AML-193 (cell line): ENCODE measurements at regions not wholly inside any gene's neighbourhood (a gene's known extent, or its start where the extent isn't known, plus 50 kb on each side); places are given as distances from the start of the nearest gene placed in this dataset.
"Not testable (repeated sequence)": the region's sequence is repeated elsewhere in the genome, so short reads cannot be mapped to it uniquely, and the experiment has no call there.

Source experiments
- DNase-seq, 2 experiments: peaks; one replicate each; lab custom pipeline; 2025; lab: John Stamatoyannopoulos, UW

DNA sequence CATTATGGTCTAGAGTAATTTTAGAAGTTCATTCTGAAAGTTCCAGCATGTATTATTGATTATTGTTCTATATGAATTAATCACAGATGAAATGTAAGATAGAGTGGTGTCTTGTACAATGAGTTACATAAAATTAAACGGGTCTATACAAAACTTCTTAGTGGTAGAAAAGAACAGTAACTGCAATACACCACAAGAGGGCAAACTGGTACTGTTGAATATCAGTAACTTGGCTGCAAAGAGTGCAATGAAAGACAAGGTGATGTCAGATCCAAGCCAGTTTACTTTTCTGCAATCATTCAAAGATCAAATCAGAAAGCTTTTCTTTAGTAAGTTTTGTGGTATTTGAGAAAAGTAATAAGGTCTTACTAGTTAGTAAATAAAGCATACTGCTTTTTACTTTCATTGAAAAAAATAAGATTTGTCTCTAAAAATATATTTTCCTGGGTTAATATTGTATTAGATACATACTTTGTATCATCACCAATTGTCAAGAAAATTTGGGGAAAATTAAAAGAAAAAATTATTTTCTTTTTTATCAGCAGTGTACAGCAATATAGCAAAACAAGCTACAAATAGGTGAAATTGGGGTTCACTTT is 66.4 kb upstream of the BTG3 start:
- DNase-seq = peak; percentile 56 to 69

DNA sequence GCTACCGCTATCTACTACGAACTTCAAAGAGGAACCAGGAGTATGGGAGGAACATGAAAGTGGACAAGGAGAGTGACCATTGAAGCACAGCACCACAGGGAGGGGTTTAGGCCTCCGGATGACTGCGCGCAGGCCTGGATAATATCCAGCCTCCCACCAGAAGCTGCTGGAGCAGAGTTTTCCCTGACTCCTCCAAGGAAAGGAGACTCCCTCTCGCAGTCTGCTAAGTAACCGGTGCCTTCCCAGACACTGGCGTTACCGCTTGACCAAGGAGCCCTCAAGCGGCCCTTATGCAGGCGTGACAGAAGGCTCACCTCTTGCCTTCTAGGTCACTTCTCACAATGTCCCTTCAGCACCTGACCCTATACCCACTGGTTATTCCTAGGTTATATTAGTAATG is 64.2 kb upstream of the BTG3 start:
- DNase-seq = not testable (repeated sequence)

DNA sequence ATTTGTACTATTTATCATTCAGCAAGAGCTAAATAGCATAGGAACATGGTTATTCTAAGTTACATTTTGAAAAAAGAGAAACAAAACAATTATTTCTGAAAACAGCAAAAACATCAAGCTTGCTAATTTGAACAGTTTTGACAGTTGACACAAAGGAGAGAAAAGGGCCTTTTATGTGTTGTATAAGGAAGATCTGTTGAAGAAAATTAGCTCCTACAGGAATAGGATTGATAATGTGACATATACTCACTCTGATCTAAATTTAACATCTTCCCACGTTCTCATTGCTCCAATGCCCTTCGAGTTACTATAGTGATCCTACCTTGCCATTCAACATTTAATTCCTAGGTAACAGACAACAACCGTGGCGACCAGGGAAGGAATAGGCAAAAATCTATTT is 61.4 kb upstream of the BTG3 start:
- no peak for DNase-seq

DNA sequence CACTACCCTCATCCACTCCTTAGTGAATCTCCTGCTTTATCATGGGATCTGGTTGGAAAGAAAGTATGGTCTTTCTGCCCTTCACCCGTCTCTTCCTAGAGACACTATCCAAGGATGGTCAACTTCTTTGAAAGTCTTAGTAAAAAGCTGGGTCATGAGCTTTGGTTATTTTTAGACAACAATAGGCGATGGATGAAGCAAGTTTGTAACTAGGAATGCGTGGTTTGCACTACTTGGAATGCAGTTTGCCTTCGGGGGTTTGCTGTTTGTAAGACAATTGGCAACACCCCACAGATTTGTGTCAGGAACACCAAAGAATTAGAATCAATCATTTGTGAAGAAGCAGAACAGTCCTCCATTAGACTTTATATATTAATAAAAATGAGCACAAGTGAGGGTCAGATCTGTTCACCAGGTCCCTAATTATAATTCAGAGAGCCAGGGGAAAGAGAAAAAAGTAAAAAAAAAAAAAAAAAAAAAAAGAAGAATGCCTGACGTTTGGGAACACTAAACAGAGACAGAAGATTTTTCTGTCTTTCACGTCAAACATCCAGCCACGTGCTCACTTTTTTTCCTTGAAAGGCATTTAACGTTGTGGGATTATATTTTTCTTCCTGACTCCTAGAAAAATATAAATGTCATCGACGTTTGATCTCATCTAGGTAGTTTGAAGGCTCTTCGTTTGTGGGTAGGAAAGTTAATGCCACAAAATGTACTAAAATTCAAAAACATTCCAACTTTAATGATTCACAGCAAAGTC is 60.7 kb upstream of the BTG3 start:
- no peak for DNase-seq

DNA sequence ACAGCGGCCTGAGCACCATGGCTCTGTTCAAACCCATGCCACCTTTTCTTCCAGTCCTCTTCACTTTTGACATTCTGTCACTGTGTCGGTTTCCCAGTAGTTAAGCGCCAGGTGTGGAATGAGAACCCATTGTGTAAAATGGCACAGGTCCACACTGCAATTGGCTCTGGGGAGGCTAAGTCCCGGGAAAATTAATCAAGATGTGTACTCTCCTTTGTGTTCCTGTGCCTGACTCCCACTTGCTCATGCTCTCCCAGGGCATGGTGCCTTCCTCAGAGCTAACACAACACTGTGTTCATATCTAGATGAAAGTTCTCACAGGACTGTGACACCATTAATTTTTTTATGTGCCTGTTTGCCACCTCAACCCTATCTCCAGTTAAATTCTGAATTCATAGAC is 59.0 kb upstream of the BTG3 start:
- DNase-seq = no peak

DNA sequence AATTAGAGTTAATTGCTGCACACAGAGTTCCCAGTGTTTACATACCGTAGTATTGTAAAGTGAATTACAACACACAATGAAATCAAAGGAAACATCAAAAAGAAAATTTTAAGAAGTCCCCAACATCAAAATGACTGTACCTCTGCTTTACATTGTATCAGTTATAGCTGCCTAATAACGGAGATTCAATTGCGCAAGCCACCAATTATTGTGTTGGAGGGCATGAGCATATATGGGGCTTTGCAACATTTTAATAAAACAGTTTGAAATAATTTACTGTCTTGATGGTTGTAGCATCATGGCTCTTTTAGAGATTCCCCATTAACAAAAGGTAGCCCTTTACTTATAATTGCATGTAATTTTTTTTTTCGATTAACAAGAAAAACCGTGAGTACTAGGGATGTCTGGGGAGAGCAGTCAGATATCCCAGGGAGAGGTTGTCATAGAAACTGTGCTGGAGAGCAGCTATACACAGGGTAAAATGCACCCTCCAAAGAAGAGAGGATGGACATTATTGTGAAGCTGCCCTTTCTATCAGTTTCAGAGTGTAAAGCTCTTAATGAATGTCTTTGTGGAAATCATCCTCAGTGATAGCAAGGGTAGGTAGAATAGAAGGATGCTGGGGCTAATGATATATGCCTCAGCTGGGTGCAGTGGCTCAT is 55.9 kb upstream of the BTG3 start:
- DNase-seq = no peak

DNA sequence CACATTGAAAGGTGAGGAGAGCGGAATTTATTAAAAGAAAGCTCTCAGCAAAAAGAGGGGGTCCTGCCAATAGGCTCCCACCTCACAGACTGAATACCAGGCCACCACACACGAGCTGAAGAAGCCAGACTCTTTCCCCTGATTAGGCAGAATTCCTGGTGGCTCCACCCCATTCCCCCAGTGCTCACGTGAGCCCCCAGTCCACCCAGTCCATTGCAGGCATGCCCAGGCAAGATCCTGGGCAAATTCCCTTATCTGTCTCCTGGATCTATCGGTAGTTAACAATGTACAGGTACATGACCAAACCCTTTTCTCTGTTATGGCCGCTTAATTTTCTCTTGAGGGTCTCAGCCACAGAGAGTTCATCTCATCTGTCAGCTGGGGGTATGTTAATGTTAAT is 54.6 kb upstream of the BTG3 start:
- DNase-seq = no peak
